ENCODE measurements at regions not wholly inside any gene's neighbourhood (a gene's known extent, or its start where the extent isn't known, plus 50 kb on each side); places are given as distances from the start of the nearest gene placed in this dataset.

- CTCF ChIA-PET, result no interaction called here
- POLR2A ChIA-PET, result no interaction called here
- DNase-seq (ENCODE audit: extremely low spot score), result no peak
- TF ChIP-seq CTCF (IDR thresholded peaks at IDR 0.05; ENCODE audit: control extremely low read depth, extremely low read depth, low read depth, missing control alignments), result no peak
Observed at GRCh38 chr10:4541292-4541691, 284.7 kb upstream of the AKR1E2 start.

DNA sequence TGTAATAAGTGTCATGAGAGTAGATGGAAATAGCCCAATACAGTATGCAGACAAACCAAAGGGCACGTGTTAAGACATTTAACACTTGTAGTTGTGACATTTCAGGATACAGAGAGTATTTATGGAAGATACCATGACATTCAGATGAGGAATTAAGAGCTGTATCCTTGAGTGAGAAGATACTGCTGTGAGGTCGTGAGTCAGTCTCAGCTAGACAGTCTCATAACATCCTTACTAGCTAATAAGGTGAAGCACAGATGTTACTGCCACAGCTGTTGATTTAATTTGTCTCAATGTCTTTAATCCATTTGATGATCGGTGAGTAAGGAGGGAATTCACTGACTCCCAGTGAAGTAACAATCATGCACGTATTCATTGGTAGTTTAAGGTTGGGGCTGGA is 288.0 kb upstream of the AKR1E2 start:
- no peak for TF ChIP-seq CTCF (IDR thresholded peaks at IDR 0.05; ENCODE audit: control extremely low read depth, extremely low read depth, low read depth, missing control alignments)
- POLR2A ChIA-PET, result no interaction called here
- CTCF ChIA-PET, result interaction anchor here (1.7 kb wide), 1 partner anchor 21 kb away, joined by 3 read pairs; no protein-coding TSS in a partner anchor
- no peak for DNase-seq (ENCODE audit: extremely low spot score)

GRCh38 chr10:4535521-4535920 is 290.5 kb upstream of the AKR1E2 start:
- no peak for DNase-seq (ENCODE audit: extremely low spot score)
- CTCF ChIA-PET, result interaction anchor here (1.0 kb wide), 1 partner anchor 23 kb away, joined by 3 read pairs; no protein-coding TSS in a partner anchor

GRCh38 chr10:4533621-4534020 is 292.4 kb upstream of the AKR1E2 start:
- no peak for DNase-seq (ENCODE audit: extremely low spot score)
- no peak for TF ChIP-seq CTCF (IDR thresholded peaks at IDR 0.05; ENCODE audit: control extremely low read depth, extremely low read depth, low read depth, missing control alignments)
- ChIA-PET CTCF (no interaction called here), POLR2A (no interaction called here)

More at GRCh38 chr10:4535521-4535920, 290.5 kb upstream of the AKR1E2 start:
- no peak for TF ChIP-seq CTCF (IDR thresholded peaks at IDR 0.05; ENCODE audit: control extremely low read depth, extremely low read depth, low read depth, missing control alignments)
- POLR2A ChIA-PET, result interaction anchor here (0.6 kb wide), 1 partner anchor 795 kb away, joined by 3 read pairs; no protein-coding TSS in a partner anchor

DNA sequence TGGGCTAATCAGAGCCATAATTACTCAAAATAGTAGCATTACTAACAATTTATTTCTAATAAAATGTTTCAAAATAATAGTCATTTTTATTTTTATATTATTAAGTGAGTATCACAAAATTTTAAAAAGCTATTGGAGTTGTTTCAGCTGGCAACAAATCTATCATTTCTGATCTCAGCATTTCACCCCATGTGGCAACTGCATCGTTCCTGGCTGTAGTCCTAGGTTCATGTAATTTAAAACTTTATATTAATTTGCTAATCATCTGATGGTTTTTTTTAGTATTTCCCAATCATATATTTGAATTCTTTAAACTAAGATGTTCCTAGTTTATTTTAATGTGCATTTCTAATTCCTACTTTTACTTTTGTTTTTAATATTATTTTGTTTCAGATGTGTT is 293.0 kb upstream of the AKR1E2 start:
- DNase-seq (ENCODE audit: extremely low spot score), result no peak
- TF ChIP-seq CTCF (IDR thresholded peaks at IDR 0.05; ENCODE audit: control extremely low read depth, extremely low read depth, low read depth, missing control alignments), result no peak
- POLR2A ChIA-PET, result no interaction called here
- CTCF ChIA-PET, result no interaction called here

GRCh38 chr10:4532467-4532866 is 293.5 kb upstream of the AKR1E2 start:
- no peak for TF ChIP-seq CTCF (IDR thresholded peaks at IDR 0.05; ENCODE audit: control extremely low read depth, extremely low read depth, low read depth, missing control alignments)
- no peak for DNase-seq (ENCODE audit: extremely low spot score)
- ChIA-PET POLR2A (no interaction called here), CTCF (no interaction called here)

GRCh38 chr10:4532011-4532410 is 294.0 kb upstream of the AKR1E2 start:
- no peak for TF ChIP-seq CTCF (IDR thresholded peaks at IDR 0.05; ENCODE audit: control extremely low read depth, extremely low read depth, low read depth, missing control alignments)
- DNase-seq (ENCODE audit: extremely low spot score), result no peak
- ChIA-PET POLR2A (no interaction called here), CTCF (no interaction called here)

Measured in GM10248 (cell line).